CD14-positive monocyte (primary cell): ENCODE measurements at regions not wholly inside any gene's neighbourhood (a gene's known extent, or its start where the extent isn't known, plus 50 kb on each side); places are given as distances from the start of the nearest gene placed in this dataset.

ENCODE experiments used
- DNase-seq, 3 donors: peaks; one replicate each; pipeline ENCODE4 v3.0.0-alpha.2; 2011 to 2022
- H2AFZ ChIP-seq: 2 replicates; pipeline ENCODE4 v1.6.0; 2012; ENCODE audit warnings: mild to moderate bottlenecking, low read depth, low read length, inconsistent platforms; ENCODE audit not compliant: insufficient read depth, poor library complexity, severe bottlenecking
- H3K27ac ChIP-seq, 2 donors: 1 replicate in 1 of 2; 2 replicates in 1 of 2; pipeline ENCODE4 v1.5.1; 2012 to 2013; ENCODE audit warnings: low read length in 2 of 2, control low read depth in 1 of 2, inconsistent platforms in 1 of 2, low read depth in 1 of 2, mild to moderate bottlenecking in 1 of 2
- H3K27me3 ChIP-seq, 2 donors: one replicate each; pipeline versions ENCODE4 v1.6.0 to v1.6.1; 2011 to 2013; ENCODE audit warnings: low read length in 2 of 2; ENCODE audit not compliant: control insufficient read depth in 2 of 2, insufficient read depth in 2 of 2
- H3K36me3 ChIP-seq, 2 donors: replicated peaks in 1 of 2; 1 replicate in 1 of 2; 2 replicates in 1 of 2; pipeline versions ENCODE4 v1.5.1 to v1.6.1; 2012 to 2013; ENCODE audit warnings: low read length in 2 of 2, control low read depth in 1 of 2, inconsistent platforms in 1 of 2, mild to moderate bottlenecking in 1 of 2; ENCODE audit not compliant: insufficient read depth in 2 of 2, control insufficient read depth in 1 of 2
- H3K4me1 ChIP-seq, 2 donors: 1 replicate in 1 of 2; 2 replicates in 1 of 2; pipeline versions ENCODE4 v1.5.1 to v1.6.1; 2012 to 2013; ENCODE audit warnings: low read length in 2 of 2, control low read depth in 1 of 2, inconsistent platforms in 1 of 2, mild to moderate bottlenecking in 1 of 2, moderate library complexity in 1 of 2; ENCODE audit not compliant: insufficient read depth in 2 of 2, control insufficient read depth in 1 of 2
- H3K4me2 ChIP-seq: replicated peaks from 2 replicates; pipeline ENCODE3; 2012; ENCODE audit warnings: low read length, moderate library complexity, mild to moderate bottlenecking; ENCODE audit not compliant: poor library complexity, severe bottlenecking; ENCODE audit errors: extremely low read depth
- H3K4me3 ChIP-seq, 3 experiments: fragments of 200-600 bp in 1 of 3; sonication (generic) in 1 of 3; replicated peaks in 1 of 3; 1 replicate in 2 of 3; 2 replicates in 1 of 3; pipeline ENCODE4 v1.5.1; 2011 to 2013; ENCODE audit warnings: low read length in 3 of 3, mild to moderate bottlenecking in 3 of 3, control low read depth in 2 of 3, low read depth in 2 of 3, inconsistent platforms in 1 of 3, moderate library complexity in 1 of 3
- H3K79me2 ChIP-seq: 2 replicates; pipeline ENCODE4 v1.6.0; 2012; ENCODE audit warnings: mild to moderate bottlenecking, control low read depth, inconsistent platforms, low read length, moderate library complexity; ENCODE audit not compliant: insufficient read depth
- H3K9ac ChIP-seq: 2 replicates; pipeline ENCODE4 v1.6.0; 2017; ENCODE audit warnings: low read length, mild to moderate bottlenecking; ENCODE audit not compliant: insufficient read depth, poor library complexity, severe bottlenecking
- H3K9me3 ChIP-seq, 2 donors: replicated peaks in 1 of 2; 1 replicate in 1 of 2; 2 replicates in 1 of 2; pipeline versions ENCODE4 v1.5.1 to v1.6.1; 2012 to 2013; ENCODE audit warnings: low read length in 2 of 2, control low read depth in 1 of 2; ENCODE audit not compliant: control insufficient read depth in 1 of 2, insufficient read depth in 1 of 2
- H4K20me1 ChIP-seq: 2 replicates; pipeline ENCODE4 v1.6.0; 2012; ENCODE audit warnings: mild to moderate bottlenecking, low read length, control low read depth, moderate library complexity; ENCODE audit not compliant: insufficient read depth
- H3K27ac Mint-ChIP-seq, 7 donors: one replicate each; pipeline ENCODE4 v1.8.0; 2020; ENCODE audit warnings: mild to moderate bottlenecking in 7 of 7, mixed read lengths in 7 of 7, moderate library complexity in 6 of 7, inconsistent platforms in 2 of 7
- H3K27me3 Mint-ChIP-seq, 3 donors: one replicate each; pipeline ENCODE4 v1.8.0; 2021 to 2022; ENCODE audit warnings: low read depth in 3 of 3, mild to moderate bottlenecking in 3 of 3, mixed read lengths in 3 of 3, moderate library complexity in 3 of 3, inconsistent platforms in 1 of 3
- H3K36me3 Mint-ChIP-seq, 2 donors: one replicate each; pipeline ENCODE4 v1.8.0; 2020; ENCODE audit warnings: mixed read lengths in 2 of 2, inconsistent platforms in 1 of 2, mild to moderate bottlenecking in 1 of 2
- H3K4me1 Mint-ChIP-seq: one replicate; pipeline ENCODE4 v1.8.0; 2020; ENCODE audit warnings: mild to moderate bottlenecking, mixed read lengths
- H3K4me3 Mint-ChIP-seq, 2 donors: one replicate each; pipeline ENCODE4 v1.8.0; 2020; ENCODE audit warnings: mild to moderate bottlenecking in 2 of 2, mixed read lengths in 2 of 2, moderate library complexity in 1 of 2
- H3K9me3 Mint-ChIP-seq, 7 donors: one replicate each; pipeline ENCODE4 v1.8.0; 2020 to 2022; ENCODE audit warnings: mixed read lengths in 7 of 7, mild to moderate bottlenecking in 6 of 7, moderate library complexity in 6 of 7, inconsistent platforms in 2 of 7
- WGBS: methylation state at CpG from one replicate; pipeline ENCODE4 v1.1.5; 2013; ENCODE audit warnings: missing lambda C conversion rate; ENCODE audit not compliant: insufficient coverage; 5-methylcytosine and 5-hydroxymethylcytosine counted together
- intact Hi-C, 2 donors: fragments of 100-400 bp; cut with micrococcal nuclease; formaldehyde crosslinking; loops; one replicate each; pipeline versions ENCODE4 v1.15.0 to v1.15.1; 2023
- TF ChIP-seq, protein P1 (sequence below): fragments of 200-600 bp; IDR thresholded peaks from one replicate; pipeline ENCODE4 v1.8.0; 2022; ENCODE audit warnings: antibody characterized with exemption, mild to moderate bottlenecking

DNA sequence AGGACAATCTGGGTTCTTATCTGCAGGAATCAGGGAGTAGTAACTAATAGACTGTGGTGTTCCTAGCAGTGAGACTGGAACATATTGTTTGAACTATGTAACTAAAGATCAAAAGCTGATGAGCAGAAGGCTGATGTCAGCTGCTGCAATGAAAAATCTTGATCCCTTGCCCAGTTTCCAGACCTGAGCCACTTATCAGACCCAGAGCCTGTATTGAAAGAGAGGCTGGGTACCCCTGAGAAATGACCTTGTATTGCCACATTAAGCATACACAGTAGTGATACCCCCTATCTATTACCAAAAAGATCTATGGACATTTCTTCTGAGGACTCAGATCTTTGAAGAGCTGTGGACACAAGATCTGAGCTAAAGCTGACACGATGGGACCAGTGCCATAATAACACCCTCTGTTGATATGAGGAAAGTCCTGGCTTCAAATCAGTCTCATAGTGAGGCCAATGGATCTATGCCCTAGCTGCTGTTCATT, 178.0 kb upstream of the GALNT2 start:
- Histone ChIP-seq H2AFZ (no peak overlapping the region), H3K79me2 (no peaks in the 10 kb centered on the region), H3K9me3 (no peaks in the 10 kb centered on the region), H3K36me3 (no peaks in the 10 kb centered on the region), H3K27me3 (no peaks in the 10 kb centered on the region), H3K9ac (no peak overlapping the region), H3K4me3 (no peak overlapping the region), H3K4me2 (no peak overlapping the region), H3K4me1 (no peaks in the 10 kb centered on the region), H3K27ac (no peak overlapping the region), H4K20me1 (no peaks in the 10 kb centered on the region)
- intact Hi-C loops = no loop called here
- TF ChIP-seq, protein P1, sequence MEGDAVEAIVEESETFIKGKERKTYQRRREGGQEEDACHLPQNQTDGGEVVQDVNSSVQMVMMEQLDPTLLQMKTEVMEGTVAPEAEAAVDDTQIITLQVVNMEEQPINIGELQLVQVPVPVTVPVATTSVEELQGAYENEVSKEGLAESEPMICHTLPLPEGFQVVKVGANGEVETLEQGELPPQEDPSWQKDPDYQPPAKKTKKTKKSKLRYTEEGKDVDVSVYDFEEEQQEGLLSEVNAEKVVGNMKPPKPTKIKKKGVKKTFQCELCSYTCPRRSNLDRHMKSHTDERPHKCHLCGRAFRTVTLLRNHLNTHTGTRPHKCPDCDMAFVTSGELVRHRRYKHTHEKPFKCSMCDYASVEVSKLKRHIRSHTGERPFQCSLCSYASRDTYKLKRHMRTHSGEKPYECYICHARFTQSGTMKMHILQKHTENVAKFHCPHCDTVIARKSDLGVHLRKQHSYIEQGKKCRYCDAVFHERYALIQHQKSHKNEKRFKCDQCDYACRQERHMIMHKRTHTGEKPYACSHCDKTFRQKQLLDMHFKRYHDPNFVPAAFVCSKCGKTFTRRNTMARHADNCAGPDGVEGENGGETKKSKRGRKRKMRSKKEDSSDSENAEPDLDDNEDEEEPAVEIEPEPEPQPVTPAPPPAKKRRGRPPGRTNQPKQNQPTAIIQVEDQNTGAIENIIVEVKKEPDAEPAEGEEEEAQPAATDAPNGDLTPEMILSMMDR = no peak
- no peak overlapping the region for H3K4me3 Mint-ChIP-seq
- no peak overlapping the region for H3K27ac Mint-ChIP-seq
- no peaks in the 10 kb centered on the region for H3K36me3 Mint-ChIP-seq
- WGBS = no CpG with 5 or more reads among the region's 1 CpG
- peaks cover 2 to 15% (median 13%) of the 10 kb centered on the region in 3 donors for H3K27me3 Mint-ChIP-seq
- H3K9me3 Mint-ChIP-seq = peaks cover 0 to 6% (median 3%) of the 10 kb centered on the region in 7 donors
- no peaks in the 10 kb centered on the region for H3K4me1 Mint-ChIP-seq
- no peak for DNase-seq

DNA sequence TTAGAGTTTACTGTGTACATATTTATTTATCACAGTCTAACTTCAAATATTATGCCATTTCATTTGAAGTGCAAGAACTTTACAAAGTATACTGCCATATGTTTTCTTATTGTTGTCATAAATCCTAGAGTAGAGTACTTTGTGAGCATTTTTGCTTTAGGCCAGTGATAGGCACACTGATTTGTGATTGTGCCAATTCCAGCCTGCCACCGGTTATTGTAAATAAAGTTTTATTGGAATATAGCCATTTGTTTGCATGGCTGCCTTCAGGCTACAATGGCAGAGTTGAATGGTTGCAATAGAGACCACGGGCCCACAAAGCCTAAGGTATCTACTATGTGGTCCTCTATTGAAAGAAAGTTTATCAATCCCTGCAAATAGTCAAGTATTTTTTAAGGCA, 175.8 kb upstream of the GALNT2 start:
- Histone ChIP-seq H3K9ac (no peak overlapping the region), H2AFZ (no peak overlapping the region), H3K27me3 (peaks cover 3 to 5% of the 10 kb centered on the region in 2 donors), H3K4me3 (no peak overlapping the region), H3K9me3 (no peaks in the 10 kb centered on the region), H3K4me2 (no peak overlapping the region), H3K27ac (no peak overlapping the region), H3K79me2 (no peaks in the 10 kb centered on the region), H4K20me1 (no peaks in the 10 kb centered on the region), H3K36me3 (no peaks in the 10 kb centered on the region), H3K4me1 (no peaks in the 10 kb centered on the region)
- WGBS = no CpG with 5 or more reads among the region's 2 CpGs
- intact Hi-C loops = no loop called here
- TF ChIP-seq, protein P1 = no peak
- Mint-ChIP-seq H3K4me3 (no peak overlapping the region), H3K27ac (no peak overlapping the region), H3K4me1 (no peaks in the 10 kb centered on the region), H3K27me3 (peaks cover 1 to 23% (median 20%) of the 10 kb centered on the region in 3 donors), H3K9me3 (peaks cover 0 to 8% (median 5%) of the 10 kb centered on the region in 7 donors), H3K36me3 (no peaks in the 10 kb centered on the region)
- no peak for DNase-seq
